ENCODE measurements at regions not wholly inside any gene's neighbourhood (a gene's known extent, or its start where the extent isn't known, plus 50 kb on each side); places are given as distances from the start of the nearest gene placed in this dataset.

DNA sequence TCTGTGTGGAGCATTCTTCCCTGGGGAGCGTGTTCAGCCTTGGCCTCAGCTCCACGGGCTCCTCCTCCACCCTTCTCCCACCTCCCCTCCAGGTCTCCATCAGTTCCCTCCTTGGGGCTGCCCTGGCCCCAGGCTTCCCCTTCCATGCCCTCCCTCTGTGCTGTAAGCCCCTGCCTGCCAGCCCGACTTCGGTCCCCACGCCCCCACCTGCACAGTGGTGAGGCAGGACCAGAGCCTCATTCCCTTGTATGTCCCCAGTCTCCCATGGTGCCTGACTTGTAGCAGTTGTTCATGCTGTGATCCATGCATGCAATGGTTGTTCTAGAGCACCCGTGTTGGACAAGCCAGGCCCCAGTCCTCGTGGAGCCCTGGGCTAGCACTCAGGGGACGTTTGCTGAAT lies 199.4 kb downstream of the RBFOX3 start:
- TF ChIP-seq ZSCAN20 (CRISPR knock-in tag; IDR thresholded peaks at IDR 0.05) (no peak), EP300 (IDR thresholded peaks at IDR 0.05) (no peak), EHF (CRISPR knock-in tag; IDR thresholded peaks at IDR 0.05) (no peak), JUNB (IDR thresholded peaks at IDR 0.05) (no peak), RAD21 (conservative IDR thresholded peaks at IDR 0.05 in 1 of 2, IDR thresholded peaks at IDR 0.05 in 1 of 2) (no peak), ZFP36 (IDR thresholded peaks at IDR 0.05; ENCODE audit: borderline replicate concordance, partially characterized antibody) (no peak), NFE2L2 (conservative IDR thresholded peaks at IDR 0.05; ENCODE audit: low read length) (no peak), MAZ (IDR thresholded peaks at IDR 0.05; ENCODE audit: borderline replicate concordance, low read depth, low read length) (no peak), MYC (IDR thresholded peaks at IDR 0.05; ENCODE audit: borderline replicate concordance, low read length) (no peak)
- TF ChIP-seq, protein P1, sequence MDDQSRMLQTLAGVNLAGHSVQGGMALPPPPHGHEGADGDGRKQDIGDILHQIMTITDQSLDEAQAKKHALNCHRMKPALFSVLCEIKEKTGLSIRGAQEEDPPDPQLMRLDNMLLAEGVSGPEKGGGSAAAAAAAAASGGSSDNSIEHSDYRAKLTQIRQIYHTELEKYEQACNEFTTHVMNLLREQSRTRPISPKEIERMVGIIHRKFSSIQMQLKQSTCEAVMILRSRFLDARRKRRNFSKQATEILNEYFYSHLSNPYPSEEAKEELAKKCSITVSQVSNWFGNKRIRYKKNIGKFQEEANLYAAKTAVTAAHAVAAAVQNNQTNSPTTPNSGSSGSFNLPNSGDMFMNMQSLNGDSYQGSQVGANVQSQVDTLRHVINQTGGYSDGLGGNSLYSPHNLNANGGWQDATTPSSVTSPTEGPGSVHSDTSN (IDR thresholded peaks at IDR 0.05): no peak
- TF ChIP-seq, protein P2, sequence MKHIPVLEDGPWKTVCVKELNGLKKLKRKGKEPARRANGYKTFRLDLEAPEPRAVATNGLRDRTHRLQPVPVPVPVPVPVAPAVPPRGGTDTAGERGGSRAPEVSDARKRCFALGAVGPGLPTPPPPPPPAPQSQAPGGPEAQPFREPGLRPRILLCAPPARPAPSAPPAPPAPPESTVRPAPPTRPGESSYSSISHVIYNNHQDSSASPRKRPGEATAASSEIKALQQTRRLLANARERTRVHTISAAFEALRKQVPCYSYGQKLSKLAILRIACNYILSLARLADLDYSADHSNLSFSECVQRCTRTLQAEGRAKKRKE (CRISPR knock-in tag; IDR thresholded peaks at IDR 0.05; ENCODE audit: low read depth): no peak
- TF ChIP-seq, protein P3, sequence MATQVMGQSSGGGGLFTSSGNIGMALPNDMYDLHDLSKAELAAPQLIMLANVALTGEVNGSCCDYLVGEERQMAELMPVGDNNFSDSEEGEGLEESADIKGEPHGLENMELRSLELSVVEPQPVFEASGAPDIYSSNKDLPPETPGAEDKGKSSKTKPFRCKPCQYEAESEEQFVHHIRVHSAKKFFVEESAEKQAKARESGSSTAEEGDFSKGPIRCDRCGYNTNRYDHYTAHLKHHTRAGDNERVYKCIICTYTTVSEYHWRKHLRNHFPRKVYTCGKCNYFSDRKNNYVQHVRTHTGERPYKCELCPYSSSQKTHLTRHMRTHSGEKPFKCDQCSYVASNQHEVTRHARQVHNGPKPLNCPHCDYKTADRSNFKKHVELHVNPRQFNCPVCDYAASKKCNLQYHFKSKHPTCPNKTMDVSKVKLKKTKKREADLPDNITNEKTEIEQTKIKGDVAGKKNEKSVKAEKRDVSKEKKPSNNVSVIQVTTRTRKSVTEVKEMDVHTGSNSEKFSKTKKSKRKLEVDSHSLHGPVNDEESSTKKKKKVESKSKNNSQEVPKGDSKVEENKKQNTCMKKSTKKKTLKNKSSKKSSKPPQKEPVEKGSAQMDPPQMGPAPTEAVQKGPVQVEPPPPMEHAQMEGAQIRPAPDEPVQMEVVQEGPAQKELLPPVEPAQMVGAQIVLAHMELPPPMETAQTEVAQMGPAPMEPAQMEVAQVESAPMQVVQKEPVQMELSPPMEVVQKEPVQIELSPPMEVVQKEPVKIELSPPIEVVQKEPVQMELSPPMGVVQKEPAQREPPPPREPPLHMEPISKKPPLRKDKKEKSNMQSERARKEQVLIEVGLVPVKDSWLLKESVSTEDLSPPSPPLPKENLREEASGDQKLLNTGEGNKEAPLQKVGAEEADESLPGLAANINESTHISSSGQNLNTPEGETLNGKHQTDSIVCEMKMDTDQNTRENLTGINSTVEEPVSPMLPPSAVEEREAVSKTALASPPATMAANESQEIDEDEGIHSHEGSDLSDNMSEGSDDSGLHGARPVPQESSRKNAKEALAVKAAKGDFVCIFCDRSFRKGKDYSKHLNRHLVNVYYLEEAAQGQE (IDR thresholded peaks at IDR 0.05): no peak
- no peak overlapping the region for H3K27ac ChIP-seq
- WGBS (ENCODE audit: missing lambda C conversion rate): 72% methylated on average over 8 of the region's 8 CpGs
- no peak overlapping the region for H3K4me3 ChIP-seq
- no peak for FAIRE-seq
- ChIA-PET CTCF (interaction anchor here (1.1 to 31.1 kb wide), 5 partner anchors 10 to 297 kb away, joined by 3 to 782 read pairs (median 12); no protein-coding TSS in a partner anchor), POLR2A (no interaction called here)
- no peak for DNase-seq (ENCODE audit: low read depth in 1 of 2, low spot score in 1 of 2)
- H3K4me2 ChIP-seq: no peak overlapping the region
- H3K9me3 ChIP-seq: no peaks in the 10 kb centered on the region
- no peak for ATAC-seq
- H3K4me1 ChIP-seq: no peaks in the 10 kb centered on the region

DNA sequence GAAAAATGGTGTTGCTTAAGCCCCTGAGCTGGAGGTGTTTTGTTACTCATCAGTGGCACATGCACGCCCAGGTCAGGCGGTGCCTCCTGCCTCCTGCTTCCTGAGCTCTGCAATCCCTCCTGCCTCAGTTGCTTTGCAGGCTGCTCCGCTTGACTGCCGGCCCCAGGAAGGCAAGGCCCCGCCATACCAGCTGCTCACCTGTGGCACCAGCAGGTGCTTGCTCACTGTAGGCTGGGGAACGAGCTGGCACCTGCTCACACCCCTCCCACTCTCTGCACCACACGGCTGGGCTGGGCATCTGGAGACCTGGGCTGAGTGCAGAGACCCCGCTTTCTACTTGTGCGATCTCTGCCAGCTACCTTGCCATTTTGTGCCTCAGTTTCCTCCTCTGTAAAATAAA lies 200.2 kb downstream of the RBFOX3 start:
- Histone ChIP-seq H3K9me3 (no peaks in the 10 kb centered on the region), H3K4me2 (no peak overlapping the region), H3K4me1 (no peaks in the 10 kb centered on the region), H3K4me3 (no peak overlapping the region), H3K27ac (no peak overlapping the region)
- CTCF ChIA-PET: interaction anchor here (1.0 to 31.1 kb wide), 7 partner anchors 9 to 298 kb away, joined by 3 to 782 read pairs (median 5); no protein-coding TSS in a partner anchor
- FAIRE-seq (no peak), ATAC-seq (no peak), DNase-seq (ENCODE audit: low read depth in 1 of 2, low spot score in 1 of 2) (no peak)
- TF ChIP-seq, protein P2 (CRISPR knock-in tag; IDR thresholded peaks at IDR 0.05; ENCODE audit: low read depth): no peak
- 89% methylated on average over 9 of the region's 9 CpGs for WGBS (ENCODE audit: missing lambda C conversion rate)
- POLR2A ChIA-PET: no interaction called here

DNA sequence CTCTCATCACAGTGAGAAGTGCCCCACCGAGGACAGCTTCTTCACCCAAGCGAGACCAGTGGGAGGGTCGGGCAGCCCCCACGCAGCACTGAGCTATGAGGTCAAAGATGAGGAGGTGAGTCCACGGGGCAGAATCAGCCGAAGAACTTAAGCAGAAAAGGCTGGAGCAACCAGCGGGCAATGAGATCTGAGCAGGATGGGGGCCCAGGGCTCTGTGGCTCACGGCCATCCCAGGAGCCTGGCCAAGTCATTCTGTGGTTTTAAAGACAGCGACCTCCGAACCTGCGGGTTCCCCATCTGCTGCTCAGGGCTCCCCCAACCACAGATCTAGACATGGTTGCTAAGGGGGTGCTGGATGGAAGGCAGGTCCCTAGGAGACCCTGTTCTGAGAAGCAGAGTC lies 202.6 kb downstream of the RBFOX3 start:
- POLR2A ChIA-PET: no interaction called here
- no peaks in the 10 kb centered on the region for H3K9me3 ChIP-seq
- DNase-seq (ENCODE audit: low read depth in 1 of 2, low spot score in 1 of 2) (no peak), ATAC-seq (no peak), FAIRE-seq (no peak)
- H3K27ac ChIP-seq: no peak overlapping the region
- no peak overlapping the region for H3K4me2 ChIP-seq
- CTCF ChIA-PET: interaction anchor here (1.4 to 31.1 kb wide), 2 partner anchors 13 to 33 kb away, joined by 3 to 782 read pairs; no protein-coding TSS in a partner anchor
- peaks cover 9% of the 10 kb centered on the region for H3K4me1 ChIP-seq
- 90% methylated on average over 11 of the region's 11 CpGs for WGBS (ENCODE audit: missing lambda C conversion rate)
- no peak overlapping the region for H3K4me3 ChIP-seq
- TF ChIP-seq, protein P4, sequence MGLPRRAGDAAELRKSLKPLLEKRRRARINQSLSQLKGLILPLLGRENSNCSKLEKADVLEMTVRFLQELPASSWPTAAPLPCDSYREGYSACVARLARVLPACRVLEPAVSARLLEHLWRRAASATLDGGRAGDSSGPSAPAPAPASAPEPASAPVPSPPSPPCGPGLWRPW (IDR thresholded peaks at IDR 0.05): no peak
- TF ChIP-seq TP53 (CRISPR knock-in tag; IDR thresholded peaks at IDR 0.05): no peak
- TF ChIP-seq POLR2A (IDR thresholded peaks at IDR 0.05; ENCODE audit: low read length): no peak
- TF ChIP-seq, protein P3 (IDR thresholded peaks at IDR 0.05): no peak
- TF ChIP-seq PHF8 (IDR thresholded peaks at IDR 0.05; ENCODE audit: borderline replicate concordance, low read depth): no peak
- TF ChIP-seq HOXB13 (CRISPR knock-in tag; IDR thresholded peaks at IDR 0.05; ENCODE audit: low read depth): no peak
- no peak for TF ChIP-seq KDM5A (IDR thresholded peaks at IDR 0.05)
- no peak for TF ChIP-seq CBX8 (IDR thresholded peaks at IDR 0.05)
- no peak for TF ChIP-seq SREBF2 (IDR thresholded peaks at IDR 0.05)
- TF ChIP-seq ZSCAN20 (CRISPR knock-in tag; IDR thresholded peaks at IDR 0.05): no peak
- TF ChIP-seq RFX5 (IDR thresholded peaks at IDR 0.05): no peak
- TF ChIP-seq RCOR1 (IDR thresholded peaks at IDR 0.05; ENCODE audit: low read depth, low read length): no peak
- TF ChIP-seq, protein P2 (CRISPR knock-in tag; IDR thresholded peaks at IDR 0.05; ENCODE audit: low read depth): no peak

Data from A549 (cell line).